Osteoblast (primary cell): ENCODE measurements at regions not wholly inside any gene's neighbourhood (a gene's known extent, or its start where the extent isn't known, plus 50 kb on each side); places are given as distances from the start of the nearest gene placed in this dataset.

ENCODE experiments used
- DNase-seq: peaks from one replicate; pipeline ENCODE4 v3.0.0; 2011; ENCODE audit warnings: low spot score, mixed read lengths; ENCODE audit not compliant: insufficient read length; ENCODE audit errors: missing footprints
- H2AFZ ChIP-seq: 2 replicates; pipeline ENCODE4 v1.6.0; 2011; ENCODE audit warnings: mild to moderate bottlenecking, low read length
- H3K27ac ChIP-seq: 2 replicates; pipeline ENCODE4 v1.5.1; 2011; ENCODE audit warnings: mild to moderate bottlenecking, low read depth, low read length, moderate library complexity
- H3K27me3 ChIP-seq: 2 replicates; pipeline ENCODE4 v1.6.0; 2012; ENCODE audit warnings: mild to moderate bottlenecking, control low read depth, inconsistent platforms, low read length, moderate library complexity; ENCODE audit not compliant: insufficient read depth
- H3K36me3 ChIP-seq: 2 replicates; pipeline ENCODE4 v1.5.1; 2011; ENCODE audit warnings: mild to moderate bottlenecking, low read length, control low read depth, moderate library complexity; ENCODE audit not compliant: insufficient read depth
- H3K4me1 ChIP-seq: 2 replicates; pipeline ENCODE4 v1.5.1; 2011; ENCODE audit warnings: mild to moderate bottlenecking, low read length, control low read depth, moderate library complexity; ENCODE audit not compliant: insufficient read depth
- H3K4me2 ChIP-seq: 2 replicates; pipeline ENCODE4 v1.6.0; 2011; ENCODE audit warnings: mild to moderate bottlenecking, low read length; ENCODE audit not compliant: insufficient read depth
- H3K4me3 ChIP-seq: fragments of 200-600 bp; sonication (generic); 3 replicates; pipeline ENCODE4 v1.5.1; 2012; ENCODE audit warnings: mild to moderate bottlenecking, low read length, inconsistent platforms; ENCODE audit not compliant: insufficient read depth
- H3K79me2 ChIP-seq: 2 replicates; pipeline ENCODE4 v1.6.0; 2012; ENCODE audit warnings: mild to moderate bottlenecking, low read length, control low read depth, inconsistent platforms; ENCODE audit not compliant: insufficient read depth
- H3K9me3 ChIP-seq: 2 replicates; pipeline ENCODE4 v1.5.1; 2011; ENCODE audit warnings: low read depth, low read length, control low read depth
- H4K20me1 ChIP-seq: 2 replicates; pipeline ENCODE4 v1.6.0; 2012; ENCODE audit warnings: mild to moderate bottlenecking, low read length, control low read depth; ENCODE audit not compliant: insufficient read depth
- CTCF ChIP-seq: IDR thresholded peaks from 2 replicates; pipeline ENCODE4 v1.5.1; 2011; ENCODE audit warnings: mild to moderate bottlenecking, low read depth, low read length, moderate library complexity; ENCODE audit errors: extremely low read depth

DNA sequence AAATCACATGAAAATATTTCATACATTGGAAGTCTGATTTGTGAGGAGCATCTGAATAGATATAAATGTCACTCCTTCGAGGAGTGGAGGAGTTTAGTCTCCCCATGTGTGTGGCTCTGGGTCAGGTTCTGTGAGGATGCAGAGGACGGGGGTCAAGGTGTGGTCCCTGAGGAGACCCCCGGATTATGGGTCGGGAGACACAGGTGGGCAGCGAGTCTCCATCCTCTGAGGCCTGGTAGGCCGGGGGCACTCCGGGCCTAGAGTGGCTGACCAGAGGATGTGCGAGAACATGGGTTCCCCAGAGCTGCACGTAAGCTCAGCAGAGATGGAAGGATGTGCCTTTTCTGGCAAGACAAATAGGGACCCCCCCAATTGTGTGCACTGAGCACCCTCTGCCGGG is 93.4 kb upstream of the TCERG1L start:
- no peak for TF ChIP-seq CTCF
- Histone ChIP-seq H3K27me3 (no peaks in the 10 kb centered on the region), H3K27ac (no peak overlapping the region), H2AFZ (no peak overlapping the region), H3K4me2 (no peak overlapping the region), H3K4me3 (no peak overlapping the region), H3K36me3 (no peaks in the 10 kb centered on the region), H3K79me2 (no peaks in the 10 kb centered on the region), H4K20me1 (no peaks in the 10 kb centered on the region), H3K4me1 (no peaks in the 10 kb centered on the region), H3K9me3 (peaks cover 4% of the 10 kb centered on the region)
- peak; percentile 21 for DNase-seq

- H3K4me2 ChIP-seq = no peak overlapping the region
- H3K4me3 ChIP-seq = no peak overlapping the region
- no peaks in the 10 kb centered on the region for H3K36me3 ChIP-seq
- no peaks in the 10 kb centered on the region for H4K20me1 ChIP-seq
- H3K27me3 ChIP-seq = no peaks in the 10 kb centered on the region
- TF ChIP-seq CTCF = no peak
- no peak overlapping the region for H2AFZ ChIP-seq
- H3K9me3 ChIP-seq = peaks cover 4% of the 10 kb centered on the region
- H3K79me2 ChIP-seq = no peaks in the 10 kb centered on the region
- H3K27ac ChIP-seq = no peak overlapping the region
- H3K4me1 ChIP-seq = no peaks in the 10 kb centered on the region
- peak; percentile 19 for DNase-seq
Measured at GRCh38 chr10:131406676-131407392, 95.3 kb upstream of the TCERG1L start.

GRCh38 chr10:131418681-131419080 is 107.2 kb upstream of the TCERG1L start:
- Histone ChIP-seq H3K79me2 (no peaks in the 10 kb centered on the region), H3K27ac (no peak overlapping the region), H3K4me1 (no peaks in the 10 kb centered on the region), H3K4me3 (no peak overlapping the region), H3K9me3 (no peaks in the 10 kb centered on the region), H3K4me2 (no peak overlapping the region), H3K36me3 (no peaks in the 10 kb centered on the region), H2AFZ (no peak overlapping the region), H4K20me1 (no peaks in the 10 kb centered on the region), H3K27me3 (no peaks in the 10 kb centered on the region)
- no peak for DNase-seq
- no peak for TF ChIP-seq CTCF

DNA sequence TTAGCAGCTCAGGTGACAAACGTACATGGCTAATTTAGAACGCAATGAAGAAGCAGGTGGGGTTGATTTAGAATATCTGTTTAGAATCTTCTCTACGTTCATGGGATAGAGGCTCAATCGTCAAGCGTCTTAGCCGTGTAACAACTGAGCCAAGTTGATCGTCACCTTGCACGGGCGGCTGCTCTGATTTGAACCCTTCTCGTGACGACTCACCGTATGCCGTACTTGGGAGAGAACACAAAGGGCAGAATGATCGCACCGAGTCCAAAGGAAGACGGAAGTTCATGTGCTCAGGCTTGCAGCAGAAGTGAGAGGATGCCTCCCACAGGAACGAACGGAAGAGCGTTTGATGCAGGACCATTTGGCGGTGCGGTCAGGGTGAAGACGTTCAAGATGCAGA is 108.3 kb upstream of the TCERG1L start:
- H3K27me3 ChIP-seq = no peaks in the 10 kb centered on the region
- H3K4me2 ChIP-seq = no peak overlapping the region
- H3K36me3 ChIP-seq = no peaks in the 10 kb centered on the region
- H2AFZ ChIP-seq = no peak overlapping the region
- H3K79me2 ChIP-seq = no peaks in the 10 kb centered on the region
- no peaks in the 10 kb centered on the region for H4K20me1 ChIP-seq
- no peaks in the 10 kb centered on the region for H3K9me3 ChIP-seq
- no peak for DNase-seq
- H3K4me1 ChIP-seq = no peaks in the 10 kb centered on the region
- H3K4me3 ChIP-seq = no peak overlapping the region
- no peak for TF ChIP-seq CTCF
- no peak overlapping the region for H3K27ac ChIP-seq
